Activated T-cell treated with anti-CD3 and anti-CD28 coated beads, Interleukin-2, amount 50 U/mL, for 48 hours (primary cell): ENCODE measurements at regions not wholly inside any gene's neighbourhood (a gene's known extent, or its start where the extent isn't known, plus 50 kb on each side); places are given as distances from the start of the nearest gene placed in this dataset.

Experiments
- DNase-seq, 2 experiments: peaks; one replicate each; pipeline ENCODE4 v3.0.0-alpha.2; 2020

GRCh38 chr2:53442783-53443182 is 324.8 kb upstream of the CHAC2 start:
- no peak for DNase-seq

- DNase-seq: no peak
These were observed 325.5 kb upstream of the CHAC2 start for GRCh38 chr2:53442093-53442492.

- DNase-seq: no peak
These were observed 328.9 kb upstream of the CHAC2 start for GRCh38 chr2:53438692-53439091.

GRCh38 chr2:53438100-53438499 is 329.5 kb upstream of the CHAC2 start:
- DNase-seq: no peak

GRCh38 chr2:53437371-53437770 is 330.2 kb upstream of the CHAC2 start:
- no peak for DNase-seq

- DNase-seq: no peak
These were observed 330.7 kb upstream of the CHAC2 start for GRCh38 chr2:53436882-53437281.

GRCh38 chr2:53435610-53436009 is 332.0 kb upstream of the CHAC2 start:
- no peak for DNase-seq

- no peak for DNase-seq
These were observed 333.1 kb upstream of the CHAC2 start for GRCh38 chr2:53434466-53434865.

- no peak for DNase-seq
These were observed 334.7 kb upstream of the CHAC2 start for GRCh38 chr2:53432936-53433335.

- no peak for DNase-seq
These were observed 337.7 kb upstream of the CHAC2 start for GRCh38 chr2:53429901-53430300.

- no peak for DNase-seq
These were observed 342.7 kb upstream of the CHAC2 start for GRCh38 chr2:53424902-53425301.

- DNase-seq: no peak
These were observed 344.1 kb upstream of the CHAC2 start for GRCh38 chr2:53423465-53423864.

- DNase-seq: peak in 1 of 2 experiments; percentile 17
These were observed 344.6 kb upstream of the CHAC2 start for GRCh38 chr2:53422979-53423378.

GRCh38 chr2:53417385-53417784 is 350.2 kb upstream of the CHAC2 start:
- DNase-seq: no peak

- DNase-seq: no peak
These were observed 360.1 kb upstream of the CHAC2 start for GRCh38 chr2:53407363-53408080.

GRCh38 chr2:53403792-53404413 is 363.7 kb upstream of the CHAC2 start:
- no peak for DNase-seq

GRCh38 chr2:53397085-53397484 is 370.5 kb upstream of the CHAC2 start:
- no peak for DNase-seq

GRCh38 chr2:53381271-53381670 is 386.3 kb upstream of the CHAC2 start:
- no peak for DNase-seq

- DNase-seq: no peak
These were observed 388.1 kb upstream of the CHAC2 start for GRCh38 chr2:53379547-53379946.

GRCh38 chr2:53378791-53379190 is 388.8 kb upstream of the CHAC2 start:
- no peak for DNase-seq

- DNase-seq: no peak
These were observed 394.5 kb upstream of the CHAC2 start for GRCh38 chr2:53373126-53373525.

- no peak for DNase-seq
These were observed 401.1 kb upstream of the CHAC2 start for GRCh38 chr2:53366543-53366942.

- no peak for DNase-seq
These were observed 404.7 kb upstream of the CHAC2 start for GRCh38 chr2:53362934-53363333.

- no peak for DNase-seq
These were observed 411.2 kb upstream of the CHAC2 start for GRCh38 chr2:53356291-53356905.
